ENCODE measurements at regions not wholly inside any gene's neighbourhood (a gene's known extent, or its start where the extent isn't known, plus 50 kb on each side); places are given as distances from the start of the nearest gene placed in this dataset.
"Not testable (repeated sequence)": the region's sequence is repeated elsewhere in the genome, so short reads cannot be mapped to it uniquely, and the experiment has no call there.

GRCh38 chr2:15692551-15693377 is 101.1 kb downstream of the DDX1 start:
- no peak overlapping the region for H3K4me3 ChIP-seq (ENCODE audit: low read depth, low read length)
- no peak overlapping the region for H3K9ac ChIP-seq (ENCODE audit: low read depth, low read length)
- no peaks in the 10 kb centered on the region for H3K9me3 ChIP-seq (ENCODE audit: control insufficient read depth, insufficient read depth, low read length)
- no peaks in the 10 kb centered on the region for H3K4me1 ChIP-seq (ENCODE audit: control insufficient read depth, insufficient read depth, low read length)
- H3K27ac ChIP-seq (ENCODE audit: low read depth, low read length), result no peak overlapping the region
- no peaks in the 10 kb centered on the region for H3K36me3 ChIP-seq (ENCODE audit: control insufficient read depth, insufficient read depth, low read length)
- no peaks in the 10 kb centered on the region for H3K27me3 ChIP-seq (ENCODE audit: control insufficient read depth, insufficient read depth, low read length)

- Histone ChIP-seq H3K9ac (ENCODE audit: low read depth, low read length) (no peak overlapping the region), H3K4me3 (ENCODE audit: low read depth, low read length) (no peak overlapping the region), H3K36me3 (ENCODE audit: control insufficient read depth, insufficient read depth, low read length) (no peaks in the 10 kb centered on the region), H3K27ac (ENCODE audit: low read depth, low read length) (no peak overlapping the region), H3K27me3 (ENCODE audit: control insufficient read depth, insufficient read depth, low read length) (no peaks in the 10 kb centered on the region), H3K9me3 (ENCODE audit: control insufficient read depth, insufficient read depth, low read length) (no peaks in the 10 kb centered on the region), H3K4me1 (ENCODE audit: control insufficient read depth, insufficient read depth, low read length) (no peaks in the 10 kb centered on the region)
Measured at GRCh38 chr2:15693382-15693781, 101.7 kb downstream of the DDX1 start.

DNA sequence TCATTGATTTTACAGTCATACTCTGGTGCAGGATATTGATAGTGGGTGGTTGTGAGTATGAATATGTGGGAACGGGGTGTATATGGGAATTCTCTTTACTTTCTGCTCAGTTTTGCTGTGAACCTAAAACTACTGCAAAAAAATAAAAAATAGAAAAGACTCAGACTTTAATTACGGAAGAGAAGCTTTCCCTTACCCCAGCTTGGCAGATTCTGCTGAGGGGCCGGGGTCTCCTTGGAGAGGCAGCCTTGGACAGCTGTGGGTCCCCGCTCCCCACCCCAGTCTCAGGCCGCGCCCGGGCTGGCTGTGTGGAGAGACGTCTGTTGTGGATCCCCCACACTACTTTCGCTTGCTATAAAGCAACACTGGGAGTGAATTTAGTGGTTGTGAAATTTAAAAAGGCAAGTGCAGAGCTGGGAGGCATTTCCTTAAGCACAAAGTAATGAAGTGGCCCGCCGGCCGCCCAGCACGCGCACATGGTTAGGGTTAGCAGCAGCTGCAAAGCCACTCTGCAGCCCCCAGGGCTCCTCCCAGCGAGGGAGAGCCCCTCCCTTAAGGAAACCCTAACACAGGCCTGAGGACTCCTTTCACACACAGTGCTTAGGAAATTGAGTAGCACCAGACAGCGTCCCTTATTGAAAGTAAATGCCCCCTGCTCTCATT is 102.4 kb downstream of the DDX1 start:
- no peak overlapping the region for H3K4me3 ChIP-seq (ENCODE audit: low read depth, low read length)
- H3K36me3 ChIP-seq (ENCODE audit: control insufficient read depth, insufficient read depth, low read length), result no peaks in the 10 kb centered on the region
- no peak overlapping the region for H3K9ac ChIP-seq (ENCODE audit: low read depth, low read length)
- H3K9me3 ChIP-seq (ENCODE audit: control insufficient read depth, insufficient read depth, low read length), result no peaks in the 10 kb centered on the region
- no peaks in the 10 kb centered on the region for H3K4me1 ChIP-seq (ENCODE audit: control insufficient read depth, insufficient read depth, low read length)
- no peak overlapping the region for H3K27ac ChIP-seq (ENCODE audit: low read depth, low read length)
- H3K27me3 ChIP-seq (ENCODE audit: control insufficient read depth, insufficient read depth, low read length), result no peaks in the 10 kb centered on the region

- Histone ChIP-seq H3K27me3 (ENCODE audit: control insufficient read depth, insufficient read depth, low read length) (no peaks in the 10 kb centered on the region), H3K9ac (ENCODE audit: low read depth, low read length) (no peak overlapping the region), H3K4me1 (ENCODE audit: control insufficient read depth, insufficient read depth, low read length) (no peaks in the 10 kb centered on the region), H3K9me3 (ENCODE audit: control insufficient read depth, insufficient read depth, low read length) (no peaks in the 10 kb centered on the region), H3K27ac (ENCODE audit: low read depth, low read length) (no peak overlapping the region), H3K36me3 (ENCODE audit: control insufficient read depth, insufficient read depth, low read length) (no peaks in the 10 kb centered on the region), H3K4me3 (ENCODE audit: low read depth, low read length) (no peak overlapping the region)
Measured at GRCh38 chr2:15694589-15694986, 102.9 kb downstream of the DDX1 start.

DNA sequence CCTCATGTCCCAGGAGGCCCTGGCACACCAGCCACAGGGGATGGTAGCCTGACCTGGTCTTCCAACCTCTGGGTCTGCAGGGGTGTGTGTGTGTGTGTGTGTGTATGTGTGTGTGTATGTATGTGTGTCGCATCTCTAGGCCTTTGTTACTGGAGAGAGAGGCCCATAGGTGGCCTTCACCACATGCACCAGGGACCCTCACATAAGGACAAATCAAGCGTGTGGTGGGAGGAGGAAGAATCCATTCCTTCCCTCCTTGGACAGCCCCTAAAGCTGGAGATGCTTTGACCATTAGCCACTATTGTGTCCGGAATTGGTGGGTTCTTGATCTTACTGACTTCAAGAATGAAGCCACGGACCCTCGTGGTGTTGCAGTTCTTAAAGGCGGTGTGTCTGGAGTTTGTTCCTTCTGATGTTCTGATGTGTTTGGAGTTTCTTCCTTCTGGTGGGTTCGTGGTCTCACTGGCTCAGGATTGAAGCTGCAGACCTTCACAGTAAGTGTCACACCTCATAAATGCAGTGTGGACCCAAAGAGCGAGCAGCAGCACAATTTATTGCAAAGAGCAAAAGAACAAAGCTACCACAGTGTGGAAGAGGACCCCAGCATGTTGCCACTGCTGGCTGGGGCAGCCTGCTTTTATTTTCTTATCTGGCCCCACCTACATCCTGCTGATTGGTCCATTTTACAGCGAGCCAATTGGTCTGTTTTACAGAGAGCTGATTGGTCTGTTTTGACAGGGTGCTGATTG is 104.1 kb downstream of the DDX1 start:
- no peak overlapping the region for H3K27ac ChIP-seq (ENCODE audit: low read depth, low read length)
- no peak overlapping the region for H3K4me3 ChIP-seq (ENCODE audit: low read depth, low read length)
- no peaks in the 10 kb centered on the region for H3K36me3 ChIP-seq (ENCODE audit: control insufficient read depth, insufficient read depth, low read length)
- no peaks in the 10 kb centered on the region for H3K4me1 ChIP-seq (ENCODE audit: control insufficient read depth, insufficient read depth, low read length)
- no peaks in the 10 kb centered on the region for H3K9me3 ChIP-seq (ENCODE audit: control insufficient read depth, insufficient read depth, low read length)
- H3K27me3 ChIP-seq (ENCODE audit: control insufficient read depth, insufficient read depth, low read length), result no peaks in the 10 kb centered on the region
- H3K9ac ChIP-seq (ENCODE audit: low read depth, low read length), result no peak overlapping the region

DNA sequence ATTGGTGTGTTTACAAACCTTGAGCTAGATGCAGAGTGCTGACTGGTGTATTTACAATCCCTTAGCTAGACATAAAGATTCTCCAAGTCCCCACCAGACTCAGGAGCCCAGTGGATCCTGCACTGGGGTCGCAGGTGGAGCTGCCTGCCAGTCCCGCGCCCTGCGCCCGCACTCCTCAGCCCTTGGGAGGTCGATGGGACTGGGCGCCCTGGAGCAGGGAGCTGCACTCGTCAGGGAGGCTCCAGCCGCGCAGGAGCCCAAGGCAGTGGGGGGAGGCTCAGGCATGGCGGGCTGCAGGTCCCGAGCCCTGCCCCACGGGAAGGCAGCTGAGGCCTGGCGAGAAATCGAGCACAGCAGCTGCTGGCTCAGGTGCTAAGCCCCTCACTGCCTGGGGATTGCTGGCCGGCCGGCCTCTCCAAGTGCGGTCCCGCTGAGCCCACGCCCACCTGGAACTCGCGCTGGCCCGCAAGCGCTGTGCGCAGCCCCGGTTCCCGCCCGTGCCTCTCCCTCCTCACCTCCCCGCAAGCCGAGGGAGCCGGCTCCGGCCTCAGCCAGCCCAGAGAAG is 105.0 kb downstream of the DDX1 start:
- not testable (repeated sequence) for H3K4me1 ChIP-seq (ENCODE audit: control insufficient read depth, insufficient read depth, low read length); H3K9me3 ChIP-seq (ENCODE audit: control insufficient read depth, insufficient read depth, low read length); H3K36me3 ChIP-seq (ENCODE audit: control insufficient read depth, insufficient read depth, low read length); H3K9ac ChIP-seq (ENCODE audit: low read depth, low read length); H3K27me3 ChIP-seq (ENCODE audit: control insufficient read depth, insufficient read depth, low read length); H3K27ac ChIP-seq (ENCODE audit: low read depth, low read length); H3K4me3 ChIP-seq (ENCODE audit: low read depth, low read length)

- Histone ChIP-seq H3K4me1 (ENCODE audit: control insufficient read depth, insufficient read depth, low read length) (no peaks in the 10 kb centered on the region), H3K9me3 (ENCODE audit: control insufficient read depth, insufficient read depth, low read length) (no peaks in the 10 kb centered on the region), H3K9ac (ENCODE audit: low read depth, low read length) (no peak overlapping the region), H3K36me3 (ENCODE audit: control insufficient read depth, insufficient read depth, low read length) (no peaks in the 10 kb centered on the region), H3K27me3 (ENCODE audit: control insufficient read depth, insufficient read depth, low read length) (no peaks in the 10 kb centered on the region), H3K27ac (ENCODE audit: low read depth, low read length) (no peak overlapping the region), H3K4me3 (ENCODE audit: low read depth, low read length) (no peak overlapping the region)
Measured at GRCh38 chr2:15700131-15700530, 108.5 kb downstream of the DDX1 start.

GRCh38 chr2:15700599-15701340 is 109.1 kb downstream of the DDX1 start:
- H3K27me3 ChIP-seq (ENCODE audit: control insufficient read depth, insufficient read depth, low read length), result no peaks in the 10 kb centered on the region
- no peak overlapping the region for H3K4me3 ChIP-seq (ENCODE audit: low read depth, low read length)
- no peaks in the 10 kb centered on the region for H3K36me3 ChIP-seq (ENCODE audit: control insufficient read depth, insufficient read depth, low read length)
- H3K4me1 ChIP-seq (ENCODE audit: control insufficient read depth, insufficient read depth, low read length), result no peaks in the 10 kb centered on the region
- no peak overlapping the region for H3K27ac ChIP-seq (ENCODE audit: low read depth, low read length)
- H3K9ac ChIP-seq (ENCODE audit: low read depth, low read length), result no peak overlapping the region
- H3K9me3 ChIP-seq (ENCODE audit: control insufficient read depth, insufficient read depth, low read length), result no peaks in the 10 kb centered on the region

- Histone ChIP-seq H3K36me3 (ENCODE audit: control insufficient read depth, insufficient read depth, low read length) (no peaks in the 10 kb centered on the region), H3K27me3 (ENCODE audit: control insufficient read depth, insufficient read depth, low read length) (no peaks in the 10 kb centered on the region), H3K4me3 (ENCODE audit: low read depth, low read length) (no peak overlapping the region), H3K9ac (ENCODE audit: low read depth, low read length) (no peak overlapping the region), H3K27ac (ENCODE audit: low read depth, low read length) (no peak overlapping the region), H3K9me3 (ENCODE audit: control insufficient read depth, insufficient read depth, low read length) (no peaks in the 10 kb centered on the region), H3K4me1 (ENCODE audit: control insufficient read depth, insufficient read depth, low read length) (no peaks in the 10 kb centered on the region)
Measured at GRCh38 chr2:15701341-15701907, 109.8 kb downstream of the DDX1 start.

GRCh38 chr2:15701991-15702390 is 110.3 kb downstream of the DDX1 start:
- no peaks in the 10 kb centered on the region for H3K27me3 ChIP-seq (ENCODE audit: control insufficient read depth, insufficient read depth, low read length)
- no peak overlapping the region for H3K27ac ChIP-seq (ENCODE audit: low read depth, low read length)
- H3K4me3 ChIP-seq (ENCODE audit: low read depth, low read length), result no peak overlapping the region
- H3K9ac ChIP-seq (ENCODE audit: low read depth, low read length), result no peak overlapping the region
- H3K36me3 ChIP-seq (ENCODE audit: control insufficient read depth, insufficient read depth, low read length), result no peaks in the 10 kb centered on the region
- no peaks in the 10 kb centered on the region for H3K4me1 ChIP-seq (ENCODE audit: control insufficient read depth, insufficient read depth, low read length)
- H3K9me3 ChIP-seq (ENCODE audit: control insufficient read depth, insufficient read depth, low read length), result no peaks in the 10 kb centered on the region
